PC-9 (cell line): ENCODE measurements at regions not wholly inside any gene's neighbourhood (a gene's known extent, or its start where the extent isn't known, plus 50 kb on each side); places are given as distances from the start of the nearest gene placed in this dataset.
A peak's percentile ranks its signal among the peaks of the same experiment; 100 is the strongest.

Experiments used
- BruUV-seq: library from RNA; stranded (reverse); fragments of 400-500 nt; replicated peaks from 2 replicates; lab custom pipeline; 2021; lab: Mats Ljungman, UMichigan
- CTCF ChIA-PET: fragments of 300-600 bp; sonication (Branson Sonifier 250); formaldehyde crosslinking; loops from one replicate; lab custom pipeline; 2022; ENCODE audit warnings: antibody characterized with exemption; lab: Charles Lee
- POLR2A ChIA-PET: fragments of 300-600 bp; sonication (Branson Sonifier 250); formaldehyde crosslinking; loops from one replicate; lab custom pipeline; 2022; ENCODE audit warnings: antibody characterized with exemption; ENCODE audit not compliant: unreplicated experiment; lab: Charles Lee
- DNase-seq, 2 experiments: peaks; one replicate each; pipeline versions ENCODE4 v3.0.0 to v3.0.0-alpha.2; 2015 to 2022; ENCODE audit warnings: mixed read lengths in 1 of 2
- H2AFZ ChIP-seq: fragments of 200-600 bp; sonication (generic); 2 replicates; pipeline ENCODE4 v1.8.1; 2017; ENCODE audit warnings: antibody characterized with exemption
- H3F3A ChIP-seq: fragments of 200-600 bp; sonication (generic); 2 replicates; pipeline ENCODE4 v1.8.1; 2017; ENCODE audit warnings: antibody characterized with exemption, mild to moderate bottlenecking, low read depth; ENCODE audit not compliant: insufficient read depth
- H3K27ac ChIP-seq: fragments of 200-600 bp; sonication (generic); 2 replicates; pipeline ENCODE4 v1.6.1; 2016; ENCODE audit warnings: mixed run types
- H3K27me3 ChIP-seq: fragments of 200-600 bp; sonication (generic); 2 replicates; pipeline ENCODE4 v1.6.1; 2016; ENCODE audit warnings: low read depth, mixed run types; ENCODE audit not compliant: insufficient read depth
- H3K36me3 ChIP-seq: fragments of 200-600 bp; sonication (generic); 2 replicates; pipeline ENCODE4 v1.6.1; 2016; ENCODE audit warnings: low read depth, mixed run types
- H3K4me1 ChIP-seq: fragments of 200-600 bp; sonication (generic); replicated peaks from 2 replicates; pipeline ENCODE4 v1.6.1; 2016; ENCODE audit warnings: mixed run types; ENCODE audit not compliant: insufficient read depth
- H3K4me2 ChIP-seq: fragments of 200-600 bp; sonication (generic); 2 replicates; pipeline ENCODE4 v1.6.1; 2017; ENCODE audit warnings: mixed run types
- H3K4me3 ChIP-seq: fragments of 200-600 bp; sonication (generic); 2 replicates; pipeline ENCODE4 v1.6.1; 2016; ENCODE audit warnings: mixed run types
- H3K79me2 ChIP-seq: fragments of 200-600 bp; sonication (generic); 2 replicates; pipeline ENCODE4 v1.6.1; 2017; ENCODE audit warnings: low read depth, mixed run types
- H3K9me2 ChIP-seq: fragments of 200-600 bp; sonication (generic); 2 replicates; pipeline ENCODE4 v1.8.1; 2017; ENCODE audit warnings: mild to moderate bottlenecking; ENCODE audit not compliant: insufficient read depth
- H3K9me3 ChIP-seq: fragments of 200-600 bp; sonication (generic); 2 replicates; pipeline ENCODE4 v1.8.1; 2016; ENCODE audit warnings: low read depth; ENCODE audit not compliant: insufficient read depth
- H4K20me1 ChIP-seq: fragments of 200-600 bp; sonication (generic); 2 replicates; pipeline ENCODE4 v1.8.1; 2017; ENCODE audit not compliant: insufficient read depth
- EZH2 ChIP-seq: fragments of 200-600 bp; sonication (generic); IDR thresholded peaks from 2 replicates; pipeline ENCODE4 v1.8.0; 2017; ENCODE audit warnings: antibody characterized with exemption, low read depth
- intact Hi-C: fragments of 100-400 bp; cut with micrococcal nuclease; formaldehyde crosslinking; loops from one replicate; pipeline ENCODE4 v1.10.0; 2022; ENCODE audit not compliant: unreplicated experiment
- TF ChIP-seq, protein P1 (sequence below): fragments of 200-600 bp; sonication (generic); conservative IDR thresholded peaks from 2 replicates; pipeline ENCODE4 v1.6.1; 2017; ENCODE audit warnings: mixed run types, antibody characterized with exemption, mild to moderate bottlenecking, moderate library complexity

GRCh38 chr4:57554556-57555092 lies 444.4 kb upstream of the IGFBP7 start:
- ChIA-PET CTCF (no interaction called here), POLR2A (no interaction called here)
- Histone ChIP-seq H3K4me2 (no peak overlapping the region), H4K20me1 (no peaks in the 10 kb centered on the region), H3K4me1 (no peaks in the 10 kb centered on the region), H3F3A (no peaks in the 10 kb centered on the region), H3K9me2 (no peaks in the 10 kb centered on the region), H3K36me3 (no peaks in the 10 kb centered on the region), H3K27me3 (no peaks in the 10 kb centered on the region), H3K79me2 (no peaks in the 10 kb centered on the region), H3K9me3 (no peaks in the 10 kb centered on the region), H3K27ac (no peak overlapping the region), H3K4me3 (no peak overlapping the region), H2AFZ (0 out of 2 replicates have a peak overlapping the region, but pooled peaks have one; percentile 11)
- TF ChIP-seq EZH2: no peak
- TF ChIP-seq, protein P1, sequence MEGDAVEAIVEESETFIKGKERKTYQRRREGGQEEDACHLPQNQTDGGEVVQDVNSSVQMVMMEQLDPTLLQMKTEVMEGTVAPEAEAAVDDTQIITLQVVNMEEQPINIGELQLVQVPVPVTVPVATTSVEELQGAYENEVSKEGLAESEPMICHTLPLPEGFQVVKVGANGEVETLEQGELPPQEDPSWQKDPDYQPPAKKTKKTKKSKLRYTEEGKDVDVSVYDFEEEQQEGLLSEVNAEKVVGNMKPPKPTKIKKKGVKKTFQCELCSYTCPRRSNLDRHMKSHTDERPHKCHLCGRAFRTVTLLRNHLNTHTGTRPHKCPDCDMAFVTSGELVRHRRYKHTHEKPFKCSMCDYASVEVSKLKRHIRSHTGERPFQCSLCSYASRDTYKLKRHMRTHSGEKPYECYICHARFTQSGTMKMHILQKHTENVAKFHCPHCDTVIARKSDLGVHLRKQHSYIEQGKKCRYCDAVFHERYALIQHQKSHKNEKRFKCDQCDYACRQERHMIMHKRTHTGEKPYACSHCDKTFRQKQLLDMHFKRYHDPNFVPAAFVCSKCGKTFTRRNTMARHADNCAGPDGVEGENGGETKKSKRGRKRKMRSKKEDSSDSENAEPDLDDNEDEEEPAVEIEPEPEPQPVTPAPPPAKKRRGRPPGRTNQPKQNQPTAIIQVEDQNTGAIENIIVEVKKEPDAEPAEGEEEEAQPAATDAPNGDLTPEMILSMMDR: no peak
- intact Hi-C loops: no loop called here
- no TSS peak for BruUV-seq
- DNase-seq: no peak

- BruUV-seq: no TSS peak
These were observed 443.5 kb upstream of the IGFBP7 start for GRCh38 chr4:57553728-57554127.

DNA sequence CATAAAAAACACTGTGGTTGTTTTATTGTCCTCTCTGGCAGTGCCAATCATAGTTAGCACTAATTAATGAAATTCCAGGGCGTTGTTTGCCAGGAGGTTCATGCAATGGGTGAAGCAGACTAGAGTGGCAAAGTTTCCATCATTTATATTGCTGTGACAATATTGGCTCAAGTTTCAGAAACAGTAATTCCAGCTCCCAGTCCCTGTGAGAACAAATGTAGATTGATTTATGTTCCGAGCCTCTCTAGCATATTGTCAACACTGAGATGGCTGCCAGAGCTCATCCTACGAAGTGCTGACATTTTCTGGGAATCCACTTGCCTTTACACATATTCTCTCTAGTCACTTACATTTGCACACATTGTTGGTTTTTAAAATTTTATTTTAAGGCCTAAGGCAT lies 440.0 kb upstream of the IGFBP7 start:
- Histone ChIP-seq H3K36me3 (no peaks in the 10 kb centered on the region), H4K20me1 (no peaks in the 10 kb centered on the region), H3K79me2 (no peaks in the 10 kb centered on the region), H3K27me3 (no peaks in the 10 kb centered on the region), H3K4me1 (no peaks in the 10 kb centered on the region), H3K27ac (no peak overlapping the region), H3F3A (no peaks in the 10 kb centered on the region), H3K9me3 (no peaks in the 10 kb centered on the region), H2AFZ (no peak overlapping the region), H3K9me2 (no peaks in the 10 kb centered on the region), H3K4me3 (no peak overlapping the region), H3K4me2 (no peak overlapping the region)
- DNase-seq: no peak
- TF ChIP-seq EZH2: no peak
- TF ChIP-seq, protein P1: no peak
- POLR2A ChIA-PET: no interaction called here
- CTCF ChIA-PET: no interaction called here
- no TSS peak for BruUV-seq
- intact Hi-C loops: no loop called here

More at GRCh38 chr4:57553728-57554127, 443.5 kb upstream of the IGFBP7 start:
- H2AFZ ChIP-seq: no peak overlapping the region
- H3K9me2 ChIP-seq: no peaks in the 10 kb centered on the region
- no peak overlapping the region for H3K4me3 ChIP-seq
- ChIA-PET CTCF (no interaction called here), POLR2A (no interaction called here)
- H4K20me1 ChIP-seq: no peaks in the 10 kb centered on the region
- no peaks in the 10 kb centered on the region for H3K36me3 ChIP-seq
- DNase-seq: no peak
- H3K4me1 ChIP-seq: no peaks in the 10 kb centered on the region
- no peaks in the 10 kb centered on the region for H3K9me3 ChIP-seq
- intact Hi-C loops: no loop called here
- no peaks in the 10 kb centered on the region for H3K79me2 ChIP-seq
- no peak overlapping the region for H3K4me2 ChIP-seq
- TF ChIP-seq EZH2: no peak
- TF ChIP-seq, protein P1: no peak
- H3K27ac ChIP-seq: no peak overlapping the region
- H3F3A ChIP-seq: no peaks in the 10 kb centered on the region
- H3K27me3 ChIP-seq: no peaks in the 10 kb centered on the region
